A673 (cell line): ENCODE measurements at regions not wholly inside any gene's neighbourhood (a gene's known extent, or its start where the extent isn't known, plus 50 kb on each side); places are given as distances from the start of the nearest gene placed in this dataset.

Experiments
- EZH2 ChIP-seq: fragments of 200-600 bp; sonication (generic); IDR thresholded peaks from 2 replicates; pipeline ENCODE4 v1.6.1; 2017; ENCODE audit warnings: borderline replicate concordance, low read depth, mild to moderate bottlenecking, mixed read lengths, antibody characterized with exemption, low read length; ENCODE audit not compliant: poor library complexity, severe bottlenecking
- TF ChIP-seq, protein P1 (sequence below): fragments of 300-800, 200-600 bp; sonication (generic); conservative IDR thresholded peaks from 2 replicates; pipeline ENCODE4 v1.5.1; 2017; ENCODE audit warnings: low read depth, mild to moderate bottlenecking, antibody characterized with exemption, low read length, moderate library complexity, mixed read lengths

- TF ChIP-seq, protein P1, sequence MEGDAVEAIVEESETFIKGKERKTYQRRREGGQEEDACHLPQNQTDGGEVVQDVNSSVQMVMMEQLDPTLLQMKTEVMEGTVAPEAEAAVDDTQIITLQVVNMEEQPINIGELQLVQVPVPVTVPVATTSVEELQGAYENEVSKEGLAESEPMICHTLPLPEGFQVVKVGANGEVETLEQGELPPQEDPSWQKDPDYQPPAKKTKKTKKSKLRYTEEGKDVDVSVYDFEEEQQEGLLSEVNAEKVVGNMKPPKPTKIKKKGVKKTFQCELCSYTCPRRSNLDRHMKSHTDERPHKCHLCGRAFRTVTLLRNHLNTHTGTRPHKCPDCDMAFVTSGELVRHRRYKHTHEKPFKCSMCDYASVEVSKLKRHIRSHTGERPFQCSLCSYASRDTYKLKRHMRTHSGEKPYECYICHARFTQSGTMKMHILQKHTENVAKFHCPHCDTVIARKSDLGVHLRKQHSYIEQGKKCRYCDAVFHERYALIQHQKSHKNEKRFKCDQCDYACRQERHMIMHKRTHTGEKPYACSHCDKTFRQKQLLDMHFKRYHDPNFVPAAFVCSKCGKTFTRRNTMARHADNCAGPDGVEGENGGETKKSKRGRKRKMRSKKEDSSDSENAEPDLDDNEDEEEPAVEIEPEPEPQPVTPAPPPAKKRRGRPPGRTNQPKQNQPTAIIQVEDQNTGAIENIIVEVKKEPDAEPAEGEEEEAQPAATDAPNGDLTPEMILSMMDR = no peak
- no peak for TF ChIP-seq EZH2
Measured at GRCh38 chr1:239155466-239156091, 230.8 kb upstream of the CHRM3 start.
